Right cardiac atrium (tissue), 5 donors: ENCODE measurements at regions not wholly inside any gene's neighbourhood (a gene's known extent, or its start where the extent isn't known, plus 50 kb on each side); places are given as distances from the start of the nearest gene placed in this dataset.
A peak's percentile ranks its signal among the peaks of the same experiment; 100 is the strongest.

ENCODE experiments used
- ATAC-seq, 2 donors: fragments of 200-7000 bp; cut with Tn5 transposase; one replicate each; pipeline versions ENCODE4 v1.8.0 to v1.9.1; 2020; ENCODE audit warnings: moderate library complexity in 2 of 2, mild to moderate bottlenecking in 1 of 2
- DNase-seq, 3 donors: peaks; one replicate each; pipeline ENCODE4 v3.0.0-alpha.2; 2020
- H3K27ac ChIP-seq: one replicate; pipeline ENCODE4 v1.5.1; 2013; ENCODE audit warnings: mild to moderate bottlenecking, low read length, control low read depth, moderate library complexity
- H3K27me3 ChIP-seq: one replicate; pipeline ENCODE4 v1.6.1; 2013; ENCODE audit not compliant: control insufficient read depth, insufficient read depth
- H3K4me1 ChIP-seq: one replicate; pipeline ENCODE4 v1.6.1; 2013; ENCODE audit warnings: low read length; ENCODE audit not compliant: control insufficient read depth, insufficient read depth
- H3K4me3 ChIP-seq: one replicate; pipeline ENCODE4 v1.5.1; 2013; ENCODE audit warnings: low read length, control low read depth
- H3K9me3 ChIP-seq: one replicate; pipeline ENCODE4 v1.6.1; 2013; ENCODE audit warnings: low read length; ENCODE audit not compliant: control insufficient read depth
- WGBS: extraction: QIAGEN DNeasy Blood & Tissue Kit; methylation state at CpG from one replicate; pipeline ENCODE4 v1.1.7; 2013; 5-methylcytosine and 5-hydroxymethylcytosine counted together
- intact Hi-C, 4 donors: fragments of 100-400 bp; cut with DNase I; formaldehyde crosslinking; loops; one replicate each; pipeline versions ENCODE4 v1.11.0 to v1.14.0; 2022 to 2023
- donor health status: healthy with polysubstance abuse.
- donor health status: DM: no; HTN: yes; CAD: no.
- donor health status: DM: no; HTN: no; CAD: no.
- donor health status: DM: no; HTN: yes; CAD: no; lungs with severe emphysema.
- donor health status: DM: yes; HTN: yes; CAD: no.

DNA sequence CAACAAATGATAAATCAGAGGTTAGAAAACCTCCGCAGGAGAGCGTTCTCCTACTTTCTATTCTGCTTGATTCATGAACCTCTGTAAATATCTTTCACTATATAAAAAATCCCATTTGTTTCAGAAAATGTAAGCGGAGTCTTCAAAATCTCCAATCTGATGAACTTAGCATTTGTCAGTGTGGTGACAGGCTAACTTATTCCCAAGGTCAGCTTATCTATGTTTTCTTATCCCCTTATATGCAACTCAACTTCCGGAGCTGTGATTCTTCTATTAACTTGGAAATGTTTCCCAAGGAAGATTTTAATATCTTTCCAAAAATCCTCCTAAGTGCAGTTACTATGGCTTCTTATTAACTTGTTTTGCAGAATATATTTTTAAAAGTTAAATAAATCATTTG, 87.5 kb upstream of the C1QTNF7 start:
- intact Hi-C loops = no loop called here
- Histone ChIP-seq H3K4me1 (no peaks in the 10 kb centered on the region), H3K27ac (no peak overlapping the region), H3K27me3 (no peaks in the 10 kb centered on the region), H3K9me3 (no peaks in the 10 kb centered on the region), H3K4me3 (peak overlapping the region; percentile 21)
- no peak for DNase-seq
- no peak for ATAC-seq
- WGBS = 54% methylated on average over 4 of the region's 4 CpGs

DNA sequence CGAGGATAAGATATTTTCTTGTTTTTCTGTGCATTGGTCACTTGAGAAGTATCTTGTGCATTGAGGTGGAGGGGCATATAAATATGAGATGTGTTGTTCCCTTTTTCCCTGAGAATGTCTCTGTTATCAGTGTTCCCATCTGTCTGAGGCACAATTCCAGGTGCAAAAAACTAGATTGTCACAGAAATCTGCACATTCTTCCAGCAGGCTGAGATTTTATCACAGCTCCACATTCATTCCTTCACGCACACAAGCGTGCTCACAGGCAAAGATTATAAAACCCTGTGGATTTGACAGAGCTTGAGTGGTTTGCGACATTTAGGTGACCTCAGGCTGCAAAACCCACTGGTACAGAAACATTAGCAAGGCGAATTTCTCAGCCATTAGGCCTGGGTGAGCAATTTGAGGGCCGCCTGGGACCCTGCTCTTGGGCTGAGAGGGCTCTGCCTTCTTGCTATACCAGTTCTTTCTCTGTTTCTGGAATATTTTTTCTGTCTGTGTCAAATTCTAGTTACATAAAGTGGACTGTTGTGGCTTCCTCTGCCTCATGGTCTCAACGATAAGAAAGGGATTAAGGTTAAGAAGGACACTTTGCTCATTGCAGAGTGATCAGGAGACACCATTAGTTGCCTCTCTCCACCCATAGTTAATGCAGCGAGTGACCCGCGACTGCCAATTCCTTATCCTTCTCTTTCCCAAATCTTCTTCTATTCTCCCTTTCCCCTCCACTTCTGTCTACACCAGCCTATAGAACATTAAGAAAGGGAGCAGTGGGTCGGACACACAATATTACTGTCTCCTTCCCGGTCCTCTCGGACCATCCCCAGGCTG, 86.7 kb upstream of the C1QTNF7 start:
- Histone ChIP-seq H3K27me3 (no peaks in the 10 kb centered on the region), H3K27ac (no peak overlapping the region), H3K4me3 (no peak overlapping the region), H3K9me3 (no peaks in the 10 kb centered on the region), H3K4me1 (no peaks in the 10 kb centered on the region)
- 72% methylated on average over 13 of the region's 13 CpGs for WGBS
- no peak for DNase-seq
- ATAC-seq = no peak
- intact Hi-C loops = no loop called here

DNA sequence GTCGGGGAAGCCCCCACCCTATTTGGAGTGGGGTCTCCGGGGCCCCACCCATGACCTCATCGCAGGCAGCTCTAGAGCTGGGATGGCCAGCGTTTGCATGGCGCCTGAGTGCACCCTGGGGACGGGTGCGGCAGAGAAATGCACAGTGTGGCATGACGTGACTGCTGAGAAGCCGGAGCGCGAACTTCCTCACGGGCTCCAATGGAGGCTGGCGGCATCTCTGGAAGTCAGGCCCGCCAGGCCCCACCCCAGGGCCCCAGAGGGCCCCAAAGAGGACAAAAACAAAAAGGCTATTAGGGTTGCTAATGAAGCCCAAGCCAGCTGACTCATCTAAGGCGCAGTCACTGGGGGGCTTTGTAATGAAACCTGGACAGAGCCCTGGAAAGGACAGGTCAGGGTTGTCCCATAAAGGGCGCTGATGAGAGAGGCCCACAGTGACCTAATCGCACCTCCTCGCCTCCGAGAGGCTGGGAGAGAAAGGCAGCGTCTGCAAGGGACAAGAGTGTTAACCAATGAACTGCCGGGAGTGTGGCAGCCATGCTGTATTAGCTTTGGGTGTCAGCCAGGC, 86.0 kb upstream of the C1QTNF7 start:
- ATAC-seq (peak; percentile 36 to 43), DNase-seq (peak in 2 of 3 donors; percentile 52 to 58)
- no peaks in the 10 kb centered on the region for H3K4me1 ChIP-seq
- no peak overlapping the region for H3K27ac ChIP-seq
- H3K9me3 ChIP-seq = no peaks in the 10 kb centered on the region
- no peaks in the 10 kb centered on the region for H3K27me3 ChIP-seq
- intact Hi-C loops = no loop called here
- H3K4me3 ChIP-seq = no peak overlapping the region
- WGBS = 87% methylated on average over 21 of the region's 21 CpGs

DNA sequence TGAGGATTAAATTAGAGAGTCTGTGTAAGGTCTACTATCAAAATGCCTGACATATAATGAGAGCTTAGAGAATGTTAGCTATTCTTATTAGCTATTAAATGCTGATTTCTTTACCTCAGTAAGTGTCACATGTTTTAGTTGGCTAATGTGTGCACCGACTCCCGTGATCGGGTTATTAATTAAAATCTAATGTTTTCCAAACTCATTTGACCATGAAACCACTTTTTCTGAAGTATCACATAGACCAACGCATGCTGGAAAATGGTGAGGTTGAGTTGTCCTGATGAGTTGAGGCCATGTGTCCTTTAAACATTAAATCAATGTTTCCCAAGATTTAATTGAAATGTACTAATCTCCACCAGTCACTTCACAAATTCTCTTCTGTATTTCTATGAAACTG, 84.8 kb upstream of the C1QTNF7 start:
- WGBS = 96% methylated on average over 4 of the region's 4 CpGs
- Histone ChIP-seq H3K4me3 (no peak overlapping the region), H3K4me1 (no peaks in the 10 kb centered on the region), H3K27me3 (no peaks in the 10 kb centered on the region), H3K27ac (no peak overlapping the region), H3K9me3 (no peaks in the 10 kb centered on the region)
- intact Hi-C loops = no loop called here
- ATAC-seq = no peak
- no peak for DNase-seq

DNA sequence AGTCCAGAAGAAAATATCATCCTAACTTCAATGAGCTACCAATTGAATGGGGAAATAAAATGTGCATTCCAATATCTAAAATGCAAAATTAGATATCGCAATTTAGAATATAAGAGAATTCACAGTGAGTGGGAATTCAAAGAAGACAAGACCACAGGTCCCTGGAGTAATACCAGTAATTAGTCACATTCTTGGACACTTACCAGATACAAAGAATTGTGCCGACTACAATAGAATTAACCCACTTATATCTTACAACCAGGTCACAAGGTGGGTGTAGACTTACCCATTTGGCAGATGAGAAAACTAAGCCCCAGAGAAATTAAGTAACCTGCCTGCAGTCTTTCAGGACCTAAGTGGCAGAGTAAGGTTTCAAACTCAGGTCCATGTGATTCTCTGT, 84.3 kb upstream of the C1QTNF7 start:
- ATAC-seq (no peak), DNase-seq (no peak)
- Histone ChIP-seq H3K27me3 (no peaks in the 10 kb centered on the region), H3K4me1 (no peaks in the 10 kb centered on the region), H3K4me3 (no peak overlapping the region), H3K27ac (no peak overlapping the region), H3K9me3 (no peaks in the 10 kb centered on the region)
- 18% methylated on average over 2 of the region's 2 CpGs for WGBS
- intact Hi-C loops = no loop called here

DNA sequence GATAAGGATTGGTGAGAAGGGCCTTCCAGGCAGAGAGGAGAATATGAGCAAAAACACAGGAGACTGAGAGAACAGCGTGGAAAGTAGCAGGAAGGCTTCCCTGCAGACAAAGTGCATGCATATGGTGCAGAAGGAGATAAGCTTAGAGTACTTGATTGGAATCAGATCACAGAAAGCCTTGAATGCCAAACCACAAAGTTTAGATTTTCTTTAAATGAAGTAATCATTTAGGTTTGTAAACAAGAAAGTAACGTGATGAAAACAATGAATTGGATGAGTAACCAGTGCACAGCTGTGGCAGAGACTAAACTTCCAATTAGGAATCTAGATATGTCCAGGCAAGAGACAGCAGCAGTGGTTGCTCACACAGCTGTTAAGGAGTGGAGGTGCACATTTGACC, 83.8 kb upstream of the C1QTNF7 start:
- Histone ChIP-seq H3K4me3 (no peak overlapping the region), H3K4me1 (no peaks in the 10 kb centered on the region), H3K27me3 (no peaks in the 10 kb centered on the region), H3K27ac (no peak overlapping the region), H3K9me3 (no peaks in the 10 kb centered on the region)
- intact Hi-C loops = no loop called here
- 39% methylated on average over 2 of the region's 2 CpGs for WGBS
- DNase-seq (no peak), ATAC-seq (no peak)

DNA sequence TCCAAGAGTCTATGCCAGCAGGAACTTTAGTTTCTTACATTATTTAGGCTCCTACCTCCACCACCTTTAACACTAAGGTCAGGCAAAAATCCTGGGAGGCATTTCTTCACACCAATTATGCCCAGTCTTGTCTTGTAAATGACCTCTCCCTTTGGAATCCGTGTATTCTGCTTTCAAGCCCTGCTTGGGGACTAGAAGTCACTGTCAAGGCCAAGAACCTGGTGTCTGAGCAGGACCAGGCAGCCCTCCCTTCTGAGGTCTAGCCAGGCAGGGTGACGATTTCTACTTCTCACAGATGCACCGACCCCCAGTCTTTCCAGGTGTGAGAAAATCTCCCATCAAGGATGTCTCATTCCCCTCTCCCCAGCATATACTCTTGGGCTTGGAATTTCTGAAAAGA, 82.7 kb upstream of the C1QTNF7 start:
- intact Hi-C loops = no loop called here
- DNase-seq = no peak
- Histone ChIP-seq H3K27me3 (no peaks in the 10 kb centered on the region), H3K27ac (no peak overlapping the region), H3K4me3 (no peak overlapping the region), H3K4me1 (no peaks in the 10 kb centered on the region), H3K9me3 (no peaks in the 10 kb centered on the region)
- no peak for ATAC-seq
- WGBS = 59% methylated on average over 3 of the region's 3 CpGs

DNA sequence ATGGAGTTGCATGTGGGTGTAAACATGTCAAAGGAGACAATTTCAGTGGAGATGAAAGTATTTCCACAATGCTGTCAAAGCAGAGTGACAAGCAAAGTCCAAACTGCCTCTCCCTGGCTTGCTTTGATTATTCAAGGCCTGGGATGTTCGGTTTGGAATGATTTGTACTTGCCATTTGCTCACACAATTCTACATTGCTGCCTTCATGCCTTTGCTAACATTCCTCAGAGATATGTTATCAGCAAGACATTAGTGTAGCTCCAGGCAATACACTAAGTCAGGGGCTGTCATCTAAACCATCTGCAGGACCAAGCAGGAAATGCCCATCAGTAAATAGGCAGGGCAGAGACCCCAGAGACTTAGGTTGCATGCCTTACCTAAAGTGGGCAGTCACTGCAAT, 79.6 kb upstream of the C1QTNF7 start:
- H3K27ac ChIP-seq = no peak overlapping the region
- no peak for DNase-seq
- no peaks in the 10 kb centered on the region for H3K4me1 ChIP-seq
- no peak for ATAC-seq
- no peak overlapping the region for H3K4me3 ChIP-seq
- H3K27me3 ChIP-seq = no peaks in the 10 kb centered on the region
- 32% methylated on average over 1 of the region's 1 CpG for WGBS
- intact Hi-C loops = no loop called here
- no peaks in the 10 kb centered on the region for H3K9me3 ChIP-seq

DNA sequence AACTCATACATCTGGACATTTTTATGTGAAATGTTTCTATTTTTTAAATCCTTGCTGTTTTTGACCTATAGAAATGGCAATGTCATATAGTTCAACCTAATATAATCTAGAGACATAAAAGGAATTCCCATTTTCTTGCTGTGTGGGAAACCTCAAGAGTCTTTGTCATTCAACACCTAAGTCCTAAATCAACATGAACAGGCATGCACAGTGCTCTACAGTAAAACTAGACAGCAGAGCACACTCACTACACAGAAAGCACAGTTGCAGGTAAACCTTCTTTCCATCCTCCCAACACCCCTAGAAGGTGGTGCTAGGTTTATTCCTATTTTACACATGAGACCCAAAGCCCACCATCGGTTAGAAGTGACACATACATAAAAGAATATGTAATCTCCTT, 79.1 kb upstream of the C1QTNF7 start:
- H3K4me1 ChIP-seq = no peaks in the 10 kb centered on the region
- intact Hi-C loops = no loop called here
- no peak for ATAC-seq
- no peak overlapping the region for H3K4me3 ChIP-seq
- H3K27me3 ChIP-seq = no peaks in the 10 kb centered on the region
- WGBS = 79% methylated on average over 1 of the region's 1 CpG
- no peak overlapping the region for H3K27ac ChIP-seq
- no peaks in the 10 kb centered on the region for H3K9me3 ChIP-seq
- DNase-seq = no peak

DNA sequence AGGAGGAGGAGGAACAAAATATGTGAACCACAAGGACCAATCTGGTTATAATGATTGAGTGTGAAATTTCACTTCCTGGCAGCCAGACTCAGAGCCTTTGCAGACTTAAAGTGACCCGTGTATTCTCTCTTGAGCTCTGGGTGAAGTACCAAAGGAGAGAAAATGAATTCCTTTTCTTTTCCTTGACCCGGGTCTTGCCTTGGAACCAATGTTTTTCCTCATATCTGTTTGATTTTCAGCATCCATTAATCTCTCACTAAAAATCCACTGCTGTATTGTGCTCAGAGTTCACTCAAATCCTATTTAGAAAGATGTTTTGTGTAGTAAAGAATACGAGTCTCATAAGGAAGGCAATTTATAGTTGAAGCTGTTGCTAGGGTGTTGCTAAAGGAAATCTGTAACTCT, 78.3 kb upstream of the C1QTNF7 start:
- Histone ChIP-seq H3K4me1 (peaks cover 2% of the 10 kb centered on the region), H3K4me3 (no peak overlapping the region), H3K27ac (no peak overlapping the region), H3K9me3 (no peaks in the 10 kb centered on the region), H3K27me3 (no peaks in the 10 kb centered on the region)
- intact Hi-C loops = no loop called here
- ATAC-seq (no peak), DNase-seq (no peak)
- 33% methylated on average over 3 of the region's 3 CpGs for WGBS

DNA sequence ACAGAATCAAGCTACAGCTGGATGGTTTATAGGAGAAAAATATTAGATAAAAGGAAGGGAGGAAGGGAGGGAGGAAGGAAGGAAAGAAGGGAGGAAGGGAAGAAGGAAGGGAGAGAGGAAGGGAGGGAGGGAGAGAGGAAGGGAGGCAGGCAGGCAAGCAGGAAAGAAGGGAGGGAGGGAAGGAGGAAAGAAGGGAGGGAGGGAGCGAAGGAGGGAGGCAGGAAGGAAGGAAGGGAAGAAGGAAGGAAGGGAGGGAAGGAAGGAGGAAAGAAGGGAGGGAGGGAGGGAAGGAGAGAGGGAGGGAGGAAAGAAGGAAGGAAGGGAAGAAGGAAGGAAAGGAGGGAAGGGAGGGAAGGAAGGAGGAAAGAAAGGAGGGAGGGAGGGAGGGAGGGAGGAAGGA, 77.9 kb upstream of the C1QTNF7 start:
- DNase-seq (no peak), ATAC-seq (no peak)
- H3K4me3 ChIP-seq = no peak overlapping the region
- no peaks in the 10 kb centered on the region for H3K9me3 ChIP-seq
- peaks cover 2% of the 10 kb centered on the region for H3K4me1 ChIP-seq
- H3K27me3 ChIP-seq = no peaks in the 10 kb centered on the region
- intact Hi-C loops = no loop called here
- H3K27ac ChIP-seq = no peak overlapping the region
- WGBS = 92% methylated on average over 1 of the region's 1 CpG
